Pancreas (tissue), 10 donors: ENCODE measurements at regions not wholly inside any gene's neighbourhood (a gene's known extent, or its start where the extent isn't known, plus 50 kb on each side); places are given as distances from the start of the nearest gene placed in this dataset.

ENCODE experiments used
- ATAC-seq, 4 donors: fragments of 200-7000 bp; cut with Tn5 transposase; one replicate each; pipeline versions ENCODE4 v1.8.0 to v1.9.1; 2020; ENCODE audit warnings: mild to moderate bottlenecking in 4 of 4, moderate library complexity in 4 of 4
- DNase-seq, 6 donors: peaks; one replicate each; pipeline ENCODE4 v3.0.0-alpha.2; 2020
- FAIRE-seq: peaks from 2 replicates; lab custom pipeline; 2012; peaks lifted over from hg19 to GRCh38; lab: Jason Lieb, UNC
- H3K27ac ChIP-seq, 4 donors: fragments of 200-600 bp; sonication (generic); 1 replicate in 3 of 4; 2 replicates in 1 of 4; pipeline versions ENCODE4 v1.5.0 to v1.8.0; 2020
- H3K27me3 ChIP-seq, 4 donors: fragments of 200-600 bp; one replicate each; pipeline ENCODE4 v1.8.0; 2021
- H3K36me3 ChIP-seq, 3 donors: fragments of 200-600 bp; sonication (generic) in 1 of 3; one replicate each; pipeline versions ENCODE4 v1.5.0 to v1.8.0; 2020 to 2021
- H3K4me1 ChIP-seq, 3 donors: fragments of 200-600 bp; one replicate each; pipeline ENCODE4 v1.8.0; 2021
- H3K4me3 ChIP-seq, 4 donors: fragments of 200-600 bp; sonication (generic) in 2 of 4; one replicate each; pipeline versions ENCODE4 v1.5.0 to v1.8.0; 2020 to 2021
- H3K9me3 ChIP-seq, 4 donors: fragments of 200-600 bp; one replicate each; pipeline ENCODE4 v1.8.0; 2021
- CTCF ChIP-seq, 4 donors: fragments of 200-600 bp; sonication (generic) in 3 of 4; IDR thresholded peaks; one replicate each; pipeline versions ENCODE4 v1.5.0 to v1.8.0; 2021; ENCODE audit warnings: antibody characterized with exemption in 4 of 4
- WGBS, 2 donors: extraction: QIAGEN DNeasy Blood & Tissue Kit; methylation state at CpG; one replicate each; pipeline ENCODE4 v1.1.7; 2013; 5-methylcytosine and 5-hydroxymethylcytosine counted together
- intact Hi-C, 3 donors: fragments of 100-400 bp; cut with DNase I; formaldehyde crosslinking; loops; one replicate each; pipeline versions ENCODE4 v1.11.1 to v1.14.2; 2022
- donor health status: healthy with polysubstance abuse.
- donor health status: DM: no; HTN: no; CAD: no; lungs with moderate emphysema.
- donor health status: DM: no; HTN: no; CAD: no.
- donor health status: control.
- donor health status: control.
- donor health status: Bipolar disorder and iron deficiency.
- donor health status: DM: yes; HTN: yes; CAD: no.
- donor health status: DM: no; HTN: no; CAD: no.
- donor health status: DM: no; HTN: no; CAD: no.
- donor health status: DM: yes; HTN: yes; CAD: no.

GRCh38 chr2:216927163-216927562 lies 67.3 kb upstream of the TNP1 start:
- Histone ChIP-seq H3K9me3 (no peaks in the 10 kb centered on the region), H3K27ac (no peak overlapping the region), H3K4me3 (no peak overlapping the region), H3K4me1 (no peaks in the 10 kb centered on the region), H3K36me3 (no peaks in the 10 kb centered on the region), H3K27me3 (no peaks in the 10 kb centered on the region)
- WGBS, 2 donors, result 67 to 70% methylated on average over 5 of the region's 5 CpGs
- no peak for ATAC-seq
- no peak for FAIRE-seq
- no peak for DNase-seq
- intact Hi-C loops, result no loop called here
- TF ChIP-seq CTCF (IDR thresholded peaks at IDR 0.05), result no peak

GRCh38 chr2:216925636-216926366 lies 65.9 kb upstream of the TNP1 start:
- intact Hi-C loops, result no loop called here
- H3K4me1 ChIP-seq, result no peaks in the 10 kb centered on the region
- H3K36me3 ChIP-seq, result no peaks in the 10 kb centered on the region
- FAIRE-seq (no peak), DNase-seq (no peak), ATAC-seq (no peak)
- no peak overlapping the region for H3K4me3 ChIP-seq
- no peaks in the 10 kb centered on the region for H3K9me3 ChIP-seq
- no peaks in the 10 kb centered on the region for H3K27me3 ChIP-seq
- WGBS, 2 donors, result 69 to 71% methylated on average over 6 of the region's 6 CpGs
- no peak for TF ChIP-seq CTCF (IDR thresholded peaks at IDR 0.05)
- no peak overlapping the region for H3K27ac ChIP-seq

- FAIRE-seq, result no peak
- Histone ChIP-seq H3K4me3 (no peak overlapping the region), H3K27me3 (no peaks in the 10 kb centered on the region), H3K9me3 (no peaks in the 10 kb centered on the region), H3K4me1 (no peaks in the 10 kb centered on the region), H3K27ac (no peak overlapping the region), H3K36me3 (no peaks in the 10 kb centered on the region)
- no peak for DNase-seq
- 79 to 82% methylated on average over 4 of the region's 4 CpGs for WGBS, 2 donors
- intact Hi-C loops, result no loop called here
- ATAC-seq, result no peak
- no peak for TF ChIP-seq CTCF (IDR thresholded peaks at IDR 0.05)
These were observed 65.1 kb upstream of the TNP1 start for GRCh38 chr2:216925006-216925405.

GRCh38 chr2:216923706-216924105 lies 63.8 kb upstream of the TNP1 start:
- no peak for DNase-seq

More at GRCh38 chr2:216923706-216924105, 63.8 kb upstream of the TNP1 start:
- TF ChIP-seq CTCF (IDR thresholded peaks at IDR 0.05), result no peak
- no peaks in the 10 kb centered on the region for H3K27me3 ChIP-seq
- H3K4me3 ChIP-seq, result no peak overlapping the region
- ATAC-seq, result no peak
- WGBS, 2 donors, result 84 to 85% methylated on average over 3 of the region's 3 CpGs
- H3K9me3 ChIP-seq, result no peaks in the 10 kb centered on the region
- FAIRE-seq, result no peak
- intact Hi-C loops, result no loop called here
- no peaks in the 10 kb centered on the region for H3K36me3 ChIP-seq
- H3K27ac ChIP-seq, result no peak overlapping the region
- H3K4me1 ChIP-seq, result no peaks in the 10 kb centered on the region
